ENCODE measurements at regions not wholly inside any gene's neighbourhood (a gene's known extent, or its start where the extent isn't known, plus 50 kb on each side); places are given as distances from the start of the nearest gene placed in this dataset.

DNA sequence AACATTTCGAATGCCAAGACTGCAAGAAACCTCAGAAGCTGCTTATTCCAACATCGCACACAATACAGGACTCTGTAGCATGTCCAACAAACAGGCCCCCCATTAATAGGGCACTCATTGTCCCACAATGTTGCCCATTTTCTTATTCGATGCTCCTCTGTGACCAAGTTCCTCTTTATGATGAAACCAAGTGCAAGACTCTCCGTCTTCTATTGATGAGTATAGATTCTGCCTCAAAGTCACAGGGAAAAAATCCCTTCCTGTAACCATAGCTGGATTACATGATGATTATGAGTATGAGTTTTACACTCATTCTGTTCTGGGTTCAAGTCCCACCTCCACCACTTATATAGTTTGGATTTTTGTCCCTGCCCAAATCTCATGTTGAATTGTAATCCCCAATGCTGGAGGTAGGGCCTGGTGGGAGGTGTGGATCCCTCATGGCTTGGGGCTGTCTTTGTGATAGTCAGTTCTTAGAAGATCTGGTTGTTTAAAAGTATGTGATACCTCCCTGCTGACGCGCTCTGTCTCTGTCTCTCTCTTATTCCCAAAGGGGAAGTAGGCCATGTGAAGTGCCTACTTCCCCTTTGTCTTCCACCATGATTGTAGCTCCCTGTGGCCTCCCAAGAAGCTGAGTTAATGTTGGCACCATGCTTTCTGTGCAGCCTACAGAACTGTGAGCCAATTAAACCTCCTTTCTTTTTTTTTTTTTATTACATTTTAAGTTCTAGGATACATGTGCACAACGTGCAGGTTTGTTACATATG, 148.7 kb downstream of the OSR1 start:
- TF ChIP-seq, protein P1, sequence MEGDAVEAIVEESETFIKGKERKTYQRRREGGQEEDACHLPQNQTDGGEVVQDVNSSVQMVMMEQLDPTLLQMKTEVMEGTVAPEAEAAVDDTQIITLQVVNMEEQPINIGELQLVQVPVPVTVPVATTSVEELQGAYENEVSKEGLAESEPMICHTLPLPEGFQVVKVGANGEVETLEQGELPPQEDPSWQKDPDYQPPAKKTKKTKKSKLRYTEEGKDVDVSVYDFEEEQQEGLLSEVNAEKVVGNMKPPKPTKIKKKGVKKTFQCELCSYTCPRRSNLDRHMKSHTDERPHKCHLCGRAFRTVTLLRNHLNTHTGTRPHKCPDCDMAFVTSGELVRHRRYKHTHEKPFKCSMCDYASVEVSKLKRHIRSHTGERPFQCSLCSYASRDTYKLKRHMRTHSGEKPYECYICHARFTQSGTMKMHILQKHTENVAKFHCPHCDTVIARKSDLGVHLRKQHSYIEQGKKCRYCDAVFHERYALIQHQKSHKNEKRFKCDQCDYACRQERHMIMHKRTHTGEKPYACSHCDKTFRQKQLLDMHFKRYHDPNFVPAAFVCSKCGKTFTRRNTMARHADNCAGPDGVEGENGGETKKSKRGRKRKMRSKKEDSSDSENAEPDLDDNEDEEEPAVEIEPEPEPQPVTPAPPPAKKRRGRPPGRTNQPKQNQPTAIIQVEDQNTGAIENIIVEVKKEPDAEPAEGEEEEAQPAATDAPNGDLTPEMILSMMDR (IDR thresholded peaks at IDR 0.05): no peak
- DNase-seq (no peak), ATAC-seq (no peak)
- H3K4me3 ChIP-seq: no peak overlapping the region
- intact Hi-C loops (cut with DNase I, micrococcal nuclease): no loop called here
- H3K9me3 ChIP-seq: no peaks in the 10 kb centered on the region
- no peaks in the 10 kb centered on the region for H3K36me3 ChIP-seq (ENCODE audit: low read depth)
- H3K4me1 ChIP-seq (ENCODE audit: low read depth): no peaks in the 10 kb centered on the region

DNA sequence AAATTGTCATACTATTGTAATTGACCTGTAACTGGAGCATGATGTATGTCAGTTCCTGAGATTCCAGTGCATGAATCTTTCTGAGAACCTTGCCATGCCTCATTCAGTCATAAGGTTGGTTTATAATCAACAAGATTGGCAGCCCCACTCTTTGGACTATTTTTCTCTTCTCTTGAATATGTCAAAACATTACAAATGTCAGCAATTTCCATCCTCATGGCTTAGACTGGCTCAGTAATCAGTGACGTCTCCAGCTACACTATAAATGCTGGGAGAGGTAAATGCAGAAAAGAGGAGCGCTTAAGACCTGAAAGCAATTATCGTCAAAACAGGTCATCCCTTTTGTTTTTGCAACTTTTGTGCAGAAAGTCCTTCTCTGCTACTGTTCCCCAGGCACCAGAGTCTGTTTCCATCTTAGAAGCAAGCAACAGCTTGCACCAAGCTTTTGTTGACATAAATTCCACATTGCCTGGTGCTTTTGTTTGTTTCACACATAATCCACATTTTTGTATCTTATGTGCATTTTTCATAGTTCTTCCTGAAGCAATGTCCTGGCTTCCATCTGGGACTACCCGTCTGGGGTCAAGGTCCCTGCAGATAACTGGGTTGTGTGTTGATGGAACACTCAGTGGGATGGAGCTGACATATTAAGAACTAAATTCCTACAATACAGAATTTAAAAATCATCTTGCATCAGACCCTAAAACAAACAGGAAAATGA, 149.8 kb downstream of the OSR1 start:
- no peak overlapping the region for H3K4me3 ChIP-seq

DNA sequence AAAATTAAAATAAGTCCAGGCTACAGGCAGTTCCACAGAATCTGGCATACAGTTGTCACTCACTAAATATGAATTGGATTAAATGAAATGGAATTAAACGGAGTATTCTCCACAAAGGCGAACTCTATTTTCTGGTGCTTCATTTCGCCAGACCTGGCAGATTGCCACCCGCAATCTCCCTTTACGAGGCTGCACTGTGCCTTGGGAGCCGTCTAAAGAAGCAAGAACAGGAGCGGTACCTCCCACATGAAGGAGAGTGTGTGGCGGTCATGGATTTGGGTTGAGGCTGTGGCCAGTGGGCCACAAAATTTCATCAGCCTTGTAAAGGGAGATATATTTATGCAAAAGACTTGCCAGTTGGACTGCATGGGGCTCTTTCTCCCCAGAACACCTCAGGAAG, 151.0 kb downstream of the OSR1 start:
- TF ChIP-seq, protein P1 (IDR thresholded peaks at IDR 0.05): no peak
- Histone ChIP-seq H3K4me3 (no peak overlapping the region), H3K4me1 (ENCODE audit: low read depth) (no peaks in the 10 kb centered on the region), H3K36me3 (ENCODE audit: low read depth) (no peaks in the 10 kb centered on the region), H3K9me3 (no peaks in the 10 kb centered on the region)
- no peak for ATAC-seq
- intact Hi-C loops (cut with DNase I, micrococcal nuclease): no loop called here
- no peak for DNase-seq

More for the DNA sequence above, 149.8 kb downstream of the OSR1 start:
- DNase-seq: no peak
- H3K4me1 ChIP-seq (ENCODE audit: low read depth): no peaks in the 10 kb centered on the region
- no peaks in the 10 kb centered on the region for H3K9me3 ChIP-seq
- intact Hi-C loops (cut with DNase I, micrococcal nuclease): no loop called here
- no peaks in the 10 kb centered on the region for H3K36me3 ChIP-seq (ENCODE audit: low read depth)
- TF ChIP-seq, protein P1 (IDR thresholded peaks at IDR 0.05): no peak
- no peak for ATAC-seq

DNA sequence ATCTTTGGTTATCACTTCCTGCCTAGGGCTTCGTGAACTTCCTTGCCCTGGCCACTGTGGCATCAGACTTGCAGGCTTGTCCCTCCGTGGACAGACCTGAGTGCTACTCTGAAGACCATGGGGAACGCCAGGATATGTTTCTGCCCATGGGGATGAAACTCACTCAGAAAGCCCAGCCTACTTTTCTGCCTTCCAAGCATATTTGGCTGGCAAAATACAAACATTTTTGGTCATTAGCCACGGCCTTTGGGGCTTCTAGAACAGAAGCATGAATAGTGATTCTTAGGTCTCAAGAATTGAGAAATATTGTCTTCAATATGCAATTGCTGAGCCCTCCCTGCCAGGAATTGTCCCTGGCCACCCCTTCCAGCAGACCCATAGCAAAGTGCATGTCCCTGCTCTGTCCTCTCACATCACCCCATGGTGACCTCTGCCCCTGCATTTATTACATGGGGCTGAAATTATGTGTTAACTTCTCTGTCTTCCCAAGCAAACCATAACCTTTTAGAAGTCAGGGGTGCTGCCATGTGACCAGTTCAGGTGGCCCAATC, 152.4 kb downstream of the OSR1 start:
- Histone ChIP-seq H3K9me3 (no peaks in the 10 kb centered on the region), H3K36me3 (ENCODE audit: low read depth) (no peaks in the 10 kb centered on the region), H3K4me3 (no peak overlapping the region), H3K4me1 (ENCODE audit: low read depth) (no peaks in the 10 kb centered on the region)
- TF ChIP-seq, protein P1 (IDR thresholded peaks at IDR 0.05): no peak
- ATAC-seq: no peak
- intact Hi-C loops (cut with DNase I, micrococcal nuclease): no loop called here
- no peak for DNase-seq

DNA sequence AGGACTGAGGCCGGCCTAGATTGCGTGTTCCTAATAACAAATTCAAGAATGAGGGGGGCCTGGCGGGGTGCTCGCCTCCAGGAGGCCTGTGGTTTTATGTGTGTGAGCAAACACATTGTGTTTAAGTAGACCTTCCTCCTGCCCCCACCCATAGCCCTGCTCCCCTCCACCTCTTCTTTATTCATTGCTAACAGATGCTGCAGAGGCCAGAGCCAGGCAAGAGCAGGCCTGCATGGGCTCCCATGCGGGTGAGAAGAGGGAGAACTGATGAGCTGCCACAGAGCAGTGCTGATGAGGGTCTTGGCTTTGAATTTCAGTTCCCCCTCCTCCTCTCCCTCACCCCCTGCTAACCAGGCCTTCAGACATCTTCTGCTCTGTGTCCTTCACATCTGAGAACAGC, 154.6 kb downstream of the OSR1 start:
- Histone ChIP-seq H3K9me3 (no peaks in the 10 kb centered on the region), H3K4me3 (no peak overlapping the region), H3K36me3 (ENCODE audit: low read depth) (no peaks in the 10 kb centered on the region), H3K4me1 (ENCODE audit: low read depth) (no peaks in the 10 kb centered on the region)
- TF ChIP-seq, protein P1 (IDR thresholded peaks at IDR 0.05): no peak
- intact Hi-C loops (cut with DNase I, micrococcal nuclease): no loop called here
- ATAC-seq (no peak), DNase-seq (no peak)
